CD4-positive, alpha-beta T cell treated with Interleukin-17A for 4 hours (primary cell): ENCODE measurements at regions not wholly inside any gene's neighbourhood (a gene's known extent, or its start where the extent isn't known, plus 50 kb on each side); places are given as distances from the start of the nearest gene placed in this dataset.

Source experiments
- DNase-seq: peaks from one replicate; pipeline ENCODE4 v3.0.0-alpha.2; 2020; ENCODE audit warnings: mixed read lengths

- no peak for DNase-seq
These were observed 1731.5 kb upstream of the FLRT2 start for GRCh38 chr14:83798421-83798820.

GRCh38 chr14:83799233-83799632 is 1730.7 kb upstream of the FLRT2 start:
- no peak for DNase-seq

- DNase-seq = no peak
These were observed 1715.0 kb upstream of the FLRT2 start for GRCh38 chr14:83814896-83815295.

GRCh38 chr14:83816761-83817160 is 1713.2 kb upstream of the FLRT2 start:
- no peak for DNase-seq

- DNase-seq = no peak
These were observed 1704.1 kb upstream of the FLRT2 start for GRCh38 chr14:83825843-83826242.

GRCh38 chr14:83826838-83827237 is 1703.1 kb upstream of the FLRT2 start:
- DNase-seq = no peak

GRCh38 chr14:83827383-83827782 is 1702.6 kb upstream of the FLRT2 start:
- DNase-seq = no peak

- no peak for DNase-seq
These were observed 1701.5 kb upstream of the FLRT2 start for GRCh38 chr14:83828406-83828805.

GRCh38 chr14:83830316-83830715 is 1699.6 kb upstream of the FLRT2 start:
- no peak for DNase-seq

GRCh38 chr14:83838226-83838625 is 1691.7 kb upstream of the FLRT2 start:
- DNase-seq = no peak

- DNase-seq = no peak
These were observed 1687.4 kb upstream of the FLRT2 start for GRCh38 chr14:83842547-83842946.

- DNase-seq = no peak
These were observed 1682.8 kb upstream of the FLRT2 start for GRCh38 chr14:83847102-83847501.

GRCh38 chr14:83850092-83850491 is 1679.9 kb upstream of the FLRT2 start:
- no peak for DNase-seq

- DNase-seq = no peak
These were observed 1673.6 kb upstream of the FLRT2 start for GRCh38 chr14:83856334-83856733.

GRCh38 chr14:83860631-83861155 is 1669.3 kb upstream of the FLRT2 start:
- no peak for DNase-seq

- DNase-seq = no peak
These were observed 1666.7 kb upstream of the FLRT2 start for GRCh38 chr14:83863042-83863774.

GRCh38 chr14:83864106-83864505 is 1665.8 kb upstream of the FLRT2 start:
- no peak for DNase-seq

GRCh38 chr14:83867566-83868225 is 1662.2 kb upstream of the FLRT2 start:
- no peak for DNase-seq

- DNase-seq = no peak
These were observed 1659.2 kb upstream of the FLRT2 start for GRCh38 chr14:83870546-83871270.

GRCh38 chr14:83873669-83874068 is 1656.3 kb upstream of the FLRT2 start:
- DNase-seq = no peak

GRCh38 chr14:83874662-83875061 is 1655.3 kb upstream of the FLRT2 start:
- no peak for DNase-seq

GRCh38 chr14:83883732-83884131 is 1646.2 kb upstream of the FLRT2 start:
- no peak for DNase-seq

GRCh38 chr14:83885837-83886293 is 1644.1 kb upstream of the FLRT2 start:
- no peak for DNase-seq

GRCh38 chr14:83887866-83888265 is 1642.1 kb upstream of the FLRT2 start:
- DNase-seq = no peak
